ENCODE measurements at regions not wholly inside any gene's neighbourhood (a gene's known extent, or its start where the extent isn't known, plus 50 kb on each side); places are given as distances from the start of the nearest gene placed in this dataset.

DNA sequence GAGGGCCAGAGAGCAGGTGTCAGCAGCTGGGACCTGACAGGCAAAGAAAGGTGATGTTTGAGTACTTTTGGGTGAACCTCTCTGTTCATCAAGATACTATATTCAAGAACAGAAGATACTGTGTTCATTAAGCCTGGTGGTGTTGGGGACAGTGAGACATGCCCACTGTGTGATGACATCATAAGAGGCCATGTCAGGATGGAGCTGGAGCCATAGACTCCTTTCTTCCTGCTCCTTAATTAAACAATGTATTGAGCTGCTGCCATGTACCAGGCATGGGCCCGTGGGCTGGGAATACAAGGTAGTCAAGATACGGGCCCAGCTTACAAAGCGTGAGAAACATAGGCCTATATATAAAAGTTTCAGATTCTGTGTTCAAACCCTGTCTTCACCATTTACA lies 435.4 kb downstream of the RPS6KC1 start:
- H3K4me1 ChIP-seq: no peaks in the 10 kb centered on the region
- peaks cover 0 to 3% of the 10 kb centered on the region in 2 donors for H3K9me3 ChIP-seq
- intact Hi-C loops (cut with DNase I; ENCODE audit: low total_unique reads): no loop called here
- H3K27me3 ChIP-seq: no peaks in the 10 kb centered on the region
- no peaks in the 10 kb centered on the region for H3K36me3 ChIP-seq
- no peak for TF ChIP-seq POLR2A (IDR thresholded peaks at IDR 0.05)
- TF ChIP-seq, protein P1, sequence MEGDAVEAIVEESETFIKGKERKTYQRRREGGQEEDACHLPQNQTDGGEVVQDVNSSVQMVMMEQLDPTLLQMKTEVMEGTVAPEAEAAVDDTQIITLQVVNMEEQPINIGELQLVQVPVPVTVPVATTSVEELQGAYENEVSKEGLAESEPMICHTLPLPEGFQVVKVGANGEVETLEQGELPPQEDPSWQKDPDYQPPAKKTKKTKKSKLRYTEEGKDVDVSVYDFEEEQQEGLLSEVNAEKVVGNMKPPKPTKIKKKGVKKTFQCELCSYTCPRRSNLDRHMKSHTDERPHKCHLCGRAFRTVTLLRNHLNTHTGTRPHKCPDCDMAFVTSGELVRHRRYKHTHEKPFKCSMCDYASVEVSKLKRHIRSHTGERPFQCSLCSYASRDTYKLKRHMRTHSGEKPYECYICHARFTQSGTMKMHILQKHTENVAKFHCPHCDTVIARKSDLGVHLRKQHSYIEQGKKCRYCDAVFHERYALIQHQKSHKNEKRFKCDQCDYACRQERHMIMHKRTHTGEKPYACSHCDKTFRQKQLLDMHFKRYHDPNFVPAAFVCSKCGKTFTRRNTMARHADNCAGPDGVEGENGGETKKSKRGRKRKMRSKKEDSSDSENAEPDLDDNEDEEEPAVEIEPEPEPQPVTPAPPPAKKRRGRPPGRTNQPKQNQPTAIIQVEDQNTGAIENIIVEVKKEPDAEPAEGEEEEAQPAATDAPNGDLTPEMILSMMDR (IDR thresholded peaks at IDR 0.05): no peak
- TF ChIP-seq POLR2AphosphoS5 (IDR thresholded peaks at IDR 0.05): no peak
- no peak for DNase-seq (ENCODE audit: low spot score in 2 of 2)
- no peak overlapping the region for H3K27ac ChIP-seq
- no peak overlapping the region for H3K4me3 ChIP-seq

DNA sequence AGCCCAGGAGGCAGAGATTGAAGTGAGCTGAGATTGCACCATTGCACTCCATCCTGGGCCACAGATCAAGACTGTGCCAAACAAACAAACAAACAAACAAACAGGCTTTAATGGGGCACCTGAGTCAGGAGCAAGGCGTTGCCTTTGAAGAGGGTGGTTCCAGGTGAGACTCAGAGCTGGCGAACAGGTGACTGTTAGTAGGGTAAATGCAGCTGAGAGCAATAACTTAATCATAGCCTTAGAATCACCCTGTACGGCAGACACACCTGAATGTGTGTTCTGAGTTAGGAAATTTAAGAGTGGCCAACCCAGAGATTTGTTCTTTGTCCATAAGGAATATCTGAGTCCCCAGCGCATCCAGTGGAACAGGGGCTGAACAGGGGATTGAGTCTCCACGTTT lies 440.4 kb downstream of the RPS6KC1 start:
- no peaks in the 10 kb centered on the region for H3K27me3 ChIP-seq
- DNase-seq (ENCODE audit: low spot score in 2 of 2): no peak
- H3K4me3 ChIP-seq: no peak overlapping the region
- intact Hi-C loops (cut with DNase I; ENCODE audit: low total_unique reads): no loop called here
- no peak overlapping the region for H3K27ac ChIP-seq
- TF ChIP-seq POLR2A (IDR thresholded peaks at IDR 0.05) (no peak), POLR2AphosphoS5 (IDR thresholded peaks at IDR 0.05) (no peak)
- TF ChIP-seq, protein P1 (IDR thresholded peaks at IDR 0.05): no peak
- no peaks in the 10 kb centered on the region for H3K4me1 ChIP-seq
- no peaks in the 10 kb centered on the region for H3K9me3 ChIP-seq
- H3K36me3 ChIP-seq: no peaks in the 10 kb centered on the region

GRCh38 chr1:213492161-213493041 lies 441.4 kb downstream of the RPS6KC1 start:
- H3K9me3 ChIP-seq: no peaks in the 10 kb centered on the region
- no peaks in the 10 kb centered on the region for H3K36me3 ChIP-seq

GRCh38 chr1:213499444-213499843 lies 448.4 kb downstream of the RPS6KC1 start:
- DNase-seq (ENCODE audit: low spot score in 2 of 2): no peak
- Histone ChIP-seq H3K9me3 (peaks cover 0 to 3% of the 10 kb centered on the region in 2 donors), H3K36me3 (no peaks in the 10 kb centered on the region), H3K27me3 (no peaks in the 10 kb centered on the region), H3K4me1 (no peaks in the 10 kb centered on the region), H3K4me3 (no peak overlapping the region), H3K27ac (no peak overlapping the region)
- no peak for TF ChIP-seq POLR2A (IDR thresholded peaks at IDR 0.05)
- TF ChIP-seq, protein P1 (IDR thresholded peaks at IDR 0.05): no peak
- TF ChIP-seq POLR2AphosphoS5 (IDR thresholded peaks at IDR 0.05): no peak
- intact Hi-C loops (cut with DNase I; ENCODE audit: low total_unique reads): no loop called here

More at GRCh38 chr1:213492161-213493041, 441.4 kb downstream of the RPS6KC1 start:
- Histone ChIP-seq H3K27ac (no peak overlapping the region), H3K4me1 (no peaks in the 10 kb centered on the region), H3K4me3 (no peak overlapping the region), H3K27me3 (no peaks in the 10 kb centered on the region)
- TF ChIP-seq, protein P1 (IDR thresholded peaks at IDR 0.05): no peak
- TF ChIP-seq POLR2AphosphoS5 (IDR thresholded peaks at IDR 0.05) (no peak), POLR2A (IDR thresholded peaks at IDR 0.05) (no peak)
- intact Hi-C loops (cut with DNase I; ENCODE audit: low total_unique reads): no loop called here
- no peak for DNase-seq (ENCODE audit: low spot score in 2 of 2)

DNA sequence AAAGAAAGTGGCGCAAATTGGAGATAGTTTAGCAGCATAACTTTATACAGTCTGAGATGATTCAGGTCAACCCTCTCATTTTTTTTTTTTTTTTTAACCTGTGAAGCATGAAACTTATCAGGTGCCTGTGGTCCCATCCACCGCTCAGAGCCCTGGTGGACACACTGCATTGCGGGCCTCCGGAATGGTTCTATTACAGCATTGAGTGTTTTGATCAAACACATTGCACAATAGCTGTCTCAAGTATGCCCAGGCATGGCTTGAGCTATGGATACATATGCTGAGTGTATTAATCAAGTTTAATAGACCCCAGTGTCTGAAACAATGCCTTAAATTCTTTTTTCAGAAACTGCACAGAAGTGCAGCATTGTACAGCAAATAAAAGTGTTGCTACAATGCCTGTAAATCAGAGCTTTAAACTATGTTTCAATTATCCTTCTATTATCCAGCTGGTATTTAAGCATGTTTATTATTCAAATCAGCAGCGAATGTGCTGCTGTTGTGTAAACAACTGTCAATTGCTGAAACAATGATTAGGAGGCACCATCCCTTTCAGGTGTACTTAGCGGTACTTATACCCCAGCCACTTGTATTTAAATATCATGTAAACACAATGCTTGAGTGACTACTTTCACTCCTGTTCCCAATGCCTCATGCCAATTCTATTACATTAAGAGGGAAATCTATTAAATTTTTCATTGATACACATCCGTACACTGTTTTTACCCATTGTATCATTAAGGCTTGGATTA lies 456.6 kb downstream of the RPS6KC1 start:
- Histone ChIP-seq H3K4me3 (no peak overlapping the region), H3K4me1 (no peaks in the 10 kb centered on the region), H3K36me3 (no peaks in the 10 kb centered on the region), H3K9me3 (peaks cover 0 to 13% of the 10 kb centered on the region in 2 donors), H3K27me3 (no peaks in the 10 kb centered on the region), H3K27ac (no peak overlapping the region)
- intact Hi-C loops (cut with DNase I; ENCODE audit: low total_unique reads): no loop called here
- no peak for DNase-seq (ENCODE audit: low spot score in 2 of 2)
- TF ChIP-seq POLR2A (IDR thresholded peaks at IDR 0.05): no peak
- no peak for TF ChIP-seq POLR2AphosphoS5 (IDR thresholded peaks at IDR 0.05)
- TF ChIP-seq, protein P1 (IDR thresholded peaks at IDR 0.05): no peak
